ENCODE measurements at regions not wholly inside any gene's neighbourhood (a gene's known extent, or its start where the extent isn't known, plus 50 kb on each side); places are given as distances from the start of the nearest gene placed in this dataset.

DNA sequence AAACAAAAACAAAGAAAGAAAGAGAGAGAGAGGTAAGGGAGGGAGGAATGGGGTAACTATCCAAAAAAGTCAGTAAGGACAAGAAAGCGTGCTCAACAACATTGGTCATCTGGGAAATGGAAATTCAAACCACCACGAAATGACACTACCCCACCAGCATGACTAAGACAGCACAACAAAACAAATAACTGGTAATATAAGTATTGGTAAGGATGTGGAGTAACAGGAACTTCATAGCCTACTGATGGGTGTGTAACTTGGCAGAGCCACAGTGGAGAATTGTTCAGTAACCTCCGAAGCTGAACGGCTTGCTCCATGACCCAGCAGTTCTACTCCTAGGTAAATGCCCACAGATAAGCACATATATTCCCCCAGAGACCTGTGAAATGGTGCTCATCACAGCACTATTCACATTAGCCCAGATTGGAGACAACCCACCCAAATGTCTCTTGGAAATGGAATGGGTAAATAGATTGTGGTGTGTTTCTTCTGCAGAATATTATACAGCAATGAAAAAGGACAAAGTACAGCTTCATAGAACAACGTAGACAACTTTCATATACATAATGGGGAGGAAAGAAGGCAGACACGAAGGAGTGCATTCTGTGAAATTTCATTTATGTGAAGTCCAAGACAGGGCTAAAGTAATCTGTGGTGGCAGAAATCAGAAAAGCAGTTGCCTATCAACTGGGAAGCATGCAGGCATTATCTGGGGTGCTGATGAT is 95.5 kb upstream of the ATP6AP2 start:
- TF ChIP-seq, protein P1, sequence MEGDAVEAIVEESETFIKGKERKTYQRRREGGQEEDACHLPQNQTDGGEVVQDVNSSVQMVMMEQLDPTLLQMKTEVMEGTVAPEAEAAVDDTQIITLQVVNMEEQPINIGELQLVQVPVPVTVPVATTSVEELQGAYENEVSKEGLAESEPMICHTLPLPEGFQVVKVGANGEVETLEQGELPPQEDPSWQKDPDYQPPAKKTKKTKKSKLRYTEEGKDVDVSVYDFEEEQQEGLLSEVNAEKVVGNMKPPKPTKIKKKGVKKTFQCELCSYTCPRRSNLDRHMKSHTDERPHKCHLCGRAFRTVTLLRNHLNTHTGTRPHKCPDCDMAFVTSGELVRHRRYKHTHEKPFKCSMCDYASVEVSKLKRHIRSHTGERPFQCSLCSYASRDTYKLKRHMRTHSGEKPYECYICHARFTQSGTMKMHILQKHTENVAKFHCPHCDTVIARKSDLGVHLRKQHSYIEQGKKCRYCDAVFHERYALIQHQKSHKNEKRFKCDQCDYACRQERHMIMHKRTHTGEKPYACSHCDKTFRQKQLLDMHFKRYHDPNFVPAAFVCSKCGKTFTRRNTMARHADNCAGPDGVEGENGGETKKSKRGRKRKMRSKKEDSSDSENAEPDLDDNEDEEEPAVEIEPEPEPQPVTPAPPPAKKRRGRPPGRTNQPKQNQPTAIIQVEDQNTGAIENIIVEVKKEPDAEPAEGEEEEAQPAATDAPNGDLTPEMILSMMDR (conservative IDR thresholded peaks at IDR 0.05), result no peak
- H3K27ac ChIP-seq, result no peak overlapping the region

DNA sequence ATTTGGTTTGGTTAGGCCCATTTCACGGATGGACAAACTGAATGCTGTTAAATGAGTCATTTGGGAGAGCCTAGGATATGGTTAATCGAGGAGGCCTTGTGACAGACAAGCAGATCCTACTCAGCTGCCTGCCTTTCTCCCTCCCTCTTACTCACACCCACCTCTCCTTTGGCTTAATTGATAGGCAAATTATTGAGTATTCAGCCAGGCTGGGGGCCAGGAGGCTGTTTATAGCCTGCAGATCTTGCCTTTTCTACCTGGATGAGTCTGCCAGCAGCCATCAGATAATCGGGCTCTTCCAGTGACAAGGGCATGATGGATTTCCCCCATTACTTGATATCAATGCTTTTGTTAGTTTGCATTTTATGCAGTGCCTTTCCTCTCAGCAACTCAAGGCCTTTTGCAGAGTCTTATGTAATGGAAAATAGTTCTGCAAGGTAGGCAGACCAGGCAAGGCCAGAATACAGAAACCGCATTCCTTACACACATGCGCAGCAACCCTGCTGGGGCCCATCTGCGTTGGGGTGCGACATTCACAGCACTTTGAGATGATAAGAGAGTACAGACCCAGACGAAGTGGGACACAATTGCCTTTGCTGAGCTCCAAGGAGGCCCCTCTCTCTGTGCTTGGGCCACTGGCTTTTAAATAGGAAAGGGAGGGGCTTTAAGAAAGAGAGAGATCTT is 96.2 kb upstream of the ATP6AP2 start:
- TF ChIP-seq, protein P1 (conservative IDR thresholded peaks at IDR 0.05), result no peak
- no peak overlapping the region for H3K27ac ChIP-seq

DNA sequence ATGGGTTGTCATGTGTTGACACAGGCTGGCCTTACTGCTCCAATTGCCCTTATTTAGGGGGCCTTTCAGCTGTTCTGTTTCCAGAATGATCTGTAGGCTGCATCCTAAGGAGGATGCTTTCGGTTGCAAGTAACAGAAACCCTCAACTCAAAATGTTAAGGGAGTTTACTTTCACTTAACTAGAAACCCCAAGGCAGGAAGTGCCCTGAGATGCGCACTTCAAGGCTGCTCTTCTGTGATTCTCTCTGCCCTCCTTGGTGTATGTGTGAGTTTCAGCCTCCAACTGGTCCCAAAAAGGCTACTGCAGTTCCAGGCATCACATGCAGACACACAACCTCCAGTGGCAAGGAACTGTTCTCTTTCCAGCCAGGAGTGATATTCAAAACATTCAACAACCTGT is 97.3 kb upstream of the ATP6AP2 start:
- H3K27ac ChIP-seq, result no peak overlapping the region
- TF ChIP-seq, protein P1 (conservative IDR thresholded peaks at IDR 0.05), result no peak

DNA sequence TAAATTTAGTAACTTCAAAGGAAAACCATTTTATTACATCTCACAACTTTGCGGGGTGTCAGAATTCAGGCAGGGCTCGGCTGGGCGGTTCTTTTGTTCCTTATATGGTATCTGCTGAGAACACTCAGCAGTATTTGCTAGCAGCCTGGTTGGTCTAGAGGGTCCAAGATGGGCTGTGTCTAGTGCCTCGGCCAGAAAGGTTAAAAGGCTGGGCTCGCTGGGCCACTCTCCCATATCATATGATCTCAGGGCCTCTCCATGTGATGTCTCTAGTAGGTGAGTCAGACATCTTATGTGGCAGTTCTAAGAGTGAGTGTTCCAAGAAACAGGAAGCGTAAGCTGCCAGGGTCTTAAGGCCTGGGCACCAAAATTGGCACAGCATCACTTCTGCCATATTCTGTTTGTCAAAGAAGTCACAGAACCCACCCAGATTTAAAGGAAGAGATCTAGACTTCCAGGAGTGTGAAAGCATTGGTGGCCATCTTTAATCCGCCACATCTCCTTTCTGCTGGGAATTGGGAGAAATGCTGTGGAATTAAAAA is 100.9 kb upstream of the ATP6AP2 start:
- H3K27ac ChIP-seq, result no peak overlapping the region
- TF ChIP-seq, protein P1 (conservative IDR thresholded peaks at IDR 0.05), result no peak

DNA sequence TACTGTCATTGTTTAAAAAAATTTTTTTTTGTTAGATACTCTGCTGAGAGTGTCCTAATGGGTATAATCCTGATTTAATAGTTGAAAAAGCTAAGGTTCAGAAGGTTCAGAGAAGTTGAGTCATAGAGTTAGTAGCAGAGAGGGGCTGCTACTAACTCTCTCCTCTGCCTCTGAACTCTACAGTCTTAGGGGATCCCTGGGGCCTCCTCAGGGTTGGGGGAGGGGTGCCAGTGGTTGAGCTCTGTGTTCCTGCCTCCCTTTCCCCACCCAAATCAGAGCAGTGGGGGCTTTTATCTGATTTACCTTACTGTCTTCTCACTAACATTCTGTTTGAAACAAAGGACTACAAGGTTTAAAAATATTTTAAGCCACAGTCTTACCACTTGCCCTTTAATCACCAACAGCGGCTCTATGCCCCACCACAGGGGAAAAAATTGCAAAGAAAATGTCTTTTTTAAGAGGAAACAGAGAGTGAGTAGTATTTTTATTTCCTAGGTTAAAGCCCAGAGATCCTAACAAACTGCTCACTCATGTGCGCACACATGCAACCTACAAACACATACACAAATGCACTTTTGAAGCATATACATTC is 102.2 kb upstream of the ATP6AP2 start:
- no peak overlapping the region for H3K27ac ChIP-seq
- TF ChIP-seq, protein P1 (conservative IDR thresholded peaks at IDR 0.05), result no peak

DNA sequence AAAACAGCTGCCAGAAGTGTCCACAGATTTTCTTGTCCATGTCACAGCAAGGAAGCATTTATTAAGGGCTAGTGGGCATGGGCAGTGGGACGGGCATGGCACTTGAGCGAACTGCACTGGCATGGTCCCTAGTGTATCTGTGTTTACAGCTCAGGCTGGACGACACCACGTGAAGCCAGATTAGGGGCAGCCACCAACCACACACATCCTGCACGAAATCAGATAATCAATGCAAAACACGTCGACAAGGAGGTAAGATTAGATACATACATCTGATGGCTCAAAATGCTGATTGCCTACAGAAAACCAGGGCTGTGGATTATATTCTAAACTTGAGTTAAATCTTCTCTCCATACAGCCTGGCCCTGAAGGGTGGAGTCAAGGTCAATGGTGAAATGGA is 103.8 kb upstream of the ATP6AP2 start:
- TF ChIP-seq, protein P1 (conservative IDR thresholded peaks at IDR 0.05), result no peak
- H3K27ac ChIP-seq, result no peak overlapping the region

DNA sequence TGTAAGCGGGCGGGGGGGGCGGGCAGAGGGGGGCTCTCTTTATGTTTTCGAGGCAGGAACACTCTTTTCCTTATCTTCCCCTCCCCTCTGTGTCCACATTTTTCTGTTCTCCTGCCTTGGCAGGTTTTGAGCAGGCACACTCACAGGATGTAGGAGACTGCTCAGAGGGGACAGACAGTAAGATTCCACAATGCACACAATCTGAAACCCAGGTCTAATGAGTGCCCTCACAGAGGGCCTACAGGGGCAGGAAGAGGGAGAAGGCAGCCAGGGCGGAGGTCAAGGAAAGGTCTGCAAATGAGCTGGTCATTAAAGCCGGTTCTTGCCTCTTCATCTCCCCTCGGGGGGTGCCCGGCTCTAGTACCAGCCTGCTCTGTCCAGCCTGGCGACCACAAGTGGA is 106.1 kb upstream of the ATP6AP2 start:
- H3K27ac ChIP-seq, result peak overlapping the region; percentile 56
- TF ChIP-seq, protein P1 (conservative IDR thresholded peaks at IDR 0.05), result no peak

All from VCaP (cell line).